ENCODE measurements at regions not wholly inside any gene's neighbourhood (a gene's known extent, or its start where the extent isn't known, plus 50 kb on each side); places are given as distances from the start of the nearest gene placed in this dataset.

- no peak overlapping the region for H3K4me3 Mint-ChIP-seq
- Histone ChIP-seq H3K79me2 (replicated peaks; ENCODE audit: insufficient read depth) (no peaks in the 10 kb centered on the region), H3K4me3 (no peak overlapping the region), H3F3A (replicated peaks; ENCODE audit: low read depth) (no peaks in the 10 kb centered on the region), H3K36me3 (ENCODE audit: insufficient read depth) (no peaks in the 10 kb centered on the region), H3K9me2 (ENCODE audit: insufficient read depth) (no peaks in the 10 kb centered on the region), H3K27ac (ENCODE audit: low read depth) (no peak overlapping the region), H2AFZ (no peak overlapping the region), H3K4me1 (ENCODE audit: insufficient read depth) (peaks cover 26% of the 10 kb centered on the region), H3K27me3 (ENCODE audit: insufficient read depth) (no peaks in the 10 kb centered on the region), H4K20me1 (replicated peaks; ENCODE audit: insufficient read depth) (no peaks in the 10 kb centered on the region), H3K4me2 (no peak overlapping the region)
- no peak overlapping the region for H3K27ac Mint-ChIP-seq
- no peaks in the 10 kb centered on the region for H3K36me3 Mint-ChIP-seq (ENCODE audit: low read depth)
- H3K9me3 Mint-ChIP-seq: no peaks in the 10 kb centered on the region; the same call in 2 of the 3 replicates
- TF ChIP-seq, protein P1, sequence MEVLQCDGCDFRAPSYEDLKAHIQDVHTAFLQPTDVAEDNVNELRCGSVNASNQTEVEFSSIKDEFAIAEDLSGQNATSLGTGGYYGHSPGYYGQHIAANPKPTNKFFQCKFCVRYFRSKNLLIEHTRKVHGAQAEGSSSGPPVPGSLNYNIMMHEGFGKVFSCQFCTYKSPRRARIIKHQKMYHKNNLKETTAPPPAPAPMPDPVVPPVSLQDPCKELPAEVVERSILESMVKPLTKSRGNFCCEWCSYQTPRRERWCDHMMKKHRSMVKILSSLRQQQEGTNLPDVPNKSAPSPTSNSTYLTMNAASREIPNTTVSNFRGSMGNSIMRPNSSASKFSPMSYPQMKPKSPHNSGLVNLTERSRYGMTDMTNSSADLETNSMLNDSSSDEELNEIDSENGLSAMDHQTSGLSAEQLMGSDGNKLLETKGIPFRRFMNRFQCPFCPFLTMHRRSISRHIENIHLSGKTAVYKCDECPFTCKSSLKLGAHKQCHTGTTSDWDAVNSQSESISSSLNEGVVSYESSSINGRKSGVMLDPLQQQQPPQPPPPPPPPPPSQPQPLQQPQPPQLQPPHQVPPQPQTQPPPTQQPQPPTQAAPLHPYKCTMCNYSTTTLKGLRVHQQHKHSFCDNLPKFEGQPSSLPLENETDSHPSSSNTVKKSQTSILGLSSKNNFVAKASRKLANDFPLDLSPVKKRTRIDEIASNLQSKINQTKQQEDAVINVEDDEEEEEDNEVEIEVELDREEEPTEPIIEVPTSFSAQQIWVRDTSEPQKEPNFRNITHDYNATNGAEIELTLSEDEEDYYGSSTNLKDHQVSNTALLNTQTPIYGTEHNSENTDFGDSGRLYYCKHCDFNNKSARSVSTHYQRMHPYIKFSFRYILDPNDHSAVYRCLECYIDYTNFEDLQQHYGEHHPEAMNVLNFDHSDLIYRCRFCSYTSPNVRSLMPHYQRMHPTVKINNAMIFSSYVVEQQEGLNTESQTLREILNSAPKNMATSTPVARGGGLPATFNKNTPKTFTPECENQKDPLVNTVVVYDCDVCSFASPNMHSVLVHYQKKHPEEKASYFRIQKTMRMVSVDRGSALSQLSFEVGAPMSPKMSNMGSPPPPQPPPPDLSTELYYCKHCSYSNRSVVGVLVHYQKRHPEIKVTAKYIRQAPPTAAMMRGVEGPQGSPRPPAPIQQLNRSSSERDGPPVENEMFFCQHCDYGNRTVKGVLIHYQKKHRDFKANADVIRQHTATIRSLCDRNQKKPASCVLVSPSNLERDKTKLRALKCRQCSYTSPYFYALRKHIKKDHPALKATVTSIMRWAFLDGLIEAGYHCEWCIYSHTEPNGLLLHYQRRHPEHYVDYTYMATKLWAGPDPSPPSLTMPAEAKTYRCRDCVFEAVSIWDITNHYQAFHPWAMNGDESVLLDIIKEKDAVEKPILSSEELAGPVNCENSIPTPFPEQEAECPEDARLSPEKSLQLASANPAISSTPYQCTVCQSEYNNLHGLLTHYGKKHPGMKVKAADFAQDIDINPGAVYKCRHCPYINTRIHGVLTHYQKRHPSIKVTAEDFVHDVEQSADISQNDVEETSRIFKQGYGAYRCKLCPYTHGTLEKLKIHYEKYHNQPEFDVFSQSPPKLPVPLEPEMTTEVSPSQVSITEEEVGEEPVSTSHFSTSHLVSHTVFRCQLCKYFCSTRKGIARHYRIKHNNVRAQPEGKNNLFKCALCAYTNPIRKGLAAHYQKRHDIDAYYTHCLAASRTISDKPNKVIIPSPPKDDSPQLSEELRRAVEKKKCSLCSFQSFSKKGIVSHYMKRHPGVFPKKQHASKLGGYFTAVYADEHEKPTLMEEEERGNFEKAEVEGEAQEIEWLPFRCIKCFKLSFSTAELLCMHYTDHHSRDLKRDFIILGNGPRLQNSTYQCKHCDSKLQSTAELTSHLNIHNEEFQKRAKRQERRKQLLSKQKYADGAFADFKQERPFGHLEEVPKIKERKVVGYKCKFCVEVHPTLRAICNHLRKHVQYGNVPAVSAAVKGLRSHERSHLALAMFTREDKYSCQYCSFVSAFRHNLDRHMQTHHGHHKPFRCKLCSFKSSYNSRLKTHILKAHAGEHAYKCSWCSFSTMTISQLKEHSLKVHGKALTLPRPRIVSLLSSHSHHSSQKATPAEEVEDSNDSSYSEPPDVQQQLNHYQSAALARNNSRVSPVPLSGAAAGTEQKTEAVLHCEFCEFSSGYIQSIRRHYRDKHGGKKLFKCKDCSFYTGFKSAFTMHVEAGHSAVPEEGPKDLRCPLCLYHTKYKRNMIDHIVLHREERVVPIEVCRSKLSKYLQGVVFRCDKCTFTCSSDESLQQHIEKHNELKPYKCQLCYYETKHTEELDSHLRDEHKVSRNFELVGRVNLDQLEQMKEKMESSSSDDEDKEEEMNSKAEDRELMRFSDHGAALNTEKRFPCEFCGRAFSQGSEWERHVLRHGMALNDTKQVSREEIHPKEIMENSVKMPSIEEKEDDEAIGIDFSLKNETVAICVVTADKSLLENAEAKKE (CRISPR knock-in tag; IDR thresholded peaks at IDR 0.05): no peak
- no peak for TF ChIP-seq CTCF (conservative IDR thresholded peaks at IDR 0.05; ENCODE audit: low read depth in 2 of 2)
- TF ChIP-seq, protein P2, sequence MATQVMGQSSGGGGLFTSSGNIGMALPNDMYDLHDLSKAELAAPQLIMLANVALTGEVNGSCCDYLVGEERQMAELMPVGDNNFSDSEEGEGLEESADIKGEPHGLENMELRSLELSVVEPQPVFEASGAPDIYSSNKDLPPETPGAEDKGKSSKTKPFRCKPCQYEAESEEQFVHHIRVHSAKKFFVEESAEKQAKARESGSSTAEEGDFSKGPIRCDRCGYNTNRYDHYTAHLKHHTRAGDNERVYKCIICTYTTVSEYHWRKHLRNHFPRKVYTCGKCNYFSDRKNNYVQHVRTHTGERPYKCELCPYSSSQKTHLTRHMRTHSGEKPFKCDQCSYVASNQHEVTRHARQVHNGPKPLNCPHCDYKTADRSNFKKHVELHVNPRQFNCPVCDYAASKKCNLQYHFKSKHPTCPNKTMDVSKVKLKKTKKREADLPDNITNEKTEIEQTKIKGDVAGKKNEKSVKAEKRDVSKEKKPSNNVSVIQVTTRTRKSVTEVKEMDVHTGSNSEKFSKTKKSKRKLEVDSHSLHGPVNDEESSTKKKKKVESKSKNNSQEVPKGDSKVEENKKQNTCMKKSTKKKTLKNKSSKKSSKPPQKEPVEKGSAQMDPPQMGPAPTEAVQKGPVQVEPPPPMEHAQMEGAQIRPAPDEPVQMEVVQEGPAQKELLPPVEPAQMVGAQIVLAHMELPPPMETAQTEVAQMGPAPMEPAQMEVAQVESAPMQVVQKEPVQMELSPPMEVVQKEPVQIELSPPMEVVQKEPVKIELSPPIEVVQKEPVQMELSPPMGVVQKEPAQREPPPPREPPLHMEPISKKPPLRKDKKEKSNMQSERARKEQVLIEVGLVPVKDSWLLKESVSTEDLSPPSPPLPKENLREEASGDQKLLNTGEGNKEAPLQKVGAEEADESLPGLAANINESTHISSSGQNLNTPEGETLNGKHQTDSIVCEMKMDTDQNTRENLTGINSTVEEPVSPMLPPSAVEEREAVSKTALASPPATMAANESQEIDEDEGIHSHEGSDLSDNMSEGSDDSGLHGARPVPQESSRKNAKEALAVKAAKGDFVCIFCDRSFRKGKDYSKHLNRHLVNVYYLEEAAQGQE (IDR thresholded peaks at IDR 0.05; ENCODE audit: unreplicated experiment): no peak
- TF ChIP-seq NANOG (IDR thresholded peaks at IDR 0.05; ENCODE audit: borderline replicate concordance): no peak
- no peak for TF ChIP-seq EZH2 (IDR thresholded peaks at IDR 0.05; ENCODE audit: low read depth, unreplicated experiment)
- TF ChIP-seq ZNF331 (CRISPR knock-in tag; IDR thresholded peaks at IDR 0.05; ENCODE audit: low read depth): no peak
- no peak for TF ChIP-seq JUNB (IDR thresholded peaks at IDR 0.05; ENCODE audit: unreplicated experiment)
- TF ChIP-seq POLR2AphosphoS5 (IDR thresholded peaks at IDR 0.05; ENCODE audit: low read depth): no peak
- TF ChIP-seq ZNF114 (CRISPR knock-in tag; IDR thresholded peaks at IDR 0.05): no peak
- TF ChIP-seq CREB1 (CRISPR knock-in tag; IDR thresholded peaks at IDR 0.05; ENCODE audit: low read depth): no peak
- no peak for TF ChIP-seq STAT1 (IDR thresholded peaks at IDR 0.05; ENCODE audit: unreplicated experiment)
- TF ChIP-seq, protein P3, sequence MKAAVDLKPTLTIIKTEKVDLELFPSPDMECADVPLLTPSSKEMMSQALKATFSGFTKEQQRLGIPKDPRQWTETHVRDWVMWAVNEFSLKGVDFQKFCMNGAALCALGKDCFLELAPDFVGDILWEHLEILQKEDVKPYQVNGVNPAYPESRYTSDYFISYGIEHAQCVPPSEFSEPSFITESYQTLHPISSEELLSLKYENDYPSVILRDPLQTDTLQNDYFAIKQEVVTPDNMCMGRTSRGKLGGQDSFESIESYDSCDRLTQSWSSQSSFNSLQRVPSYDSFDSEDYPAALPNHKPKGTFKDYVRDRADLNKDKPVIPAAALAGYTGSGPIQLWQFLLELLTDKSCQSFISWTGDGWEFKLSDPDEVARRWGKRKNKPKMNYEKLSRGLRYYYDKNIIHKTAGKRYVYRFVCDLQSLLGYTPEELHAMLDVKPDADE (IDR thresholded peaks at IDR 0.05): no peak
- ATAC-seq (no peak), DNase-seq (ENCODE audit: low spot score) (no peak)
- H3K4me1 Mint-ChIP-seq: peaks cover 24% of the 10 kb centered on the region
- H3K27me3 Mint-ChIP-seq (ENCODE audit: insufficient read depth, low read depth, poor library complexity): no peaks in the 10 kb centered on the region
These were observed 173.6 kb downstream of the TMEM161B start for GRCh38 chr5:88094906-88095496.

Data from GM23338 (cell line).